ENCODE measurements at regions not wholly inside any gene's neighbourhood (a gene's known extent, or its start where the extent isn't known, plus 50 kb on each side); places are given as distances from the start of the nearest gene placed in this dataset.

DNA sequence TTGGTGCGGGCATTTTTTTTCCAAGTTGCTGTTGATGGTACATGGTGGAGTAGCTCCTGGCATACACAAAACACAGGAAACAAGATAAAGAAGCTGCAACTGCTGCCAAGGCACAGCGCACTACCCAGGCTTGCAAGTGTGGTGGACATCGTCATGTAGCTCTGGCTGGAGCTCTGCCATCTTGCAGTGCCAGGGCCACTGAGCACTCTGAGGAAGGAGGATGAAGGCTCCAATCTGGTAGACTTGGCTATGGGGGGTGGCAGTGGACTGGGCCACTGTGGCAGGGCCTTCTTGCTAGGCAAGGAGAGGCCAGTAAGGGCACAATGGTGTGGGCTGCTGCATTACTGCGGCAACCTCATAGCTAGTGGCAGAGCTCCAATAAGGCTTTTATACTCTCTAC lies 263.5 kb downstream of the CENPW start:
- FAIRE-seq (no peak), DNase-seq (ENCODE audit: low spot score) (no peak)

GRCh38 chr6:126605089-126605488 lies 265.2 kb downstream of the CENPW start:
- DNase-seq (ENCODE audit: low spot score) (no peak), FAIRE-seq (no peak)

DNA sequence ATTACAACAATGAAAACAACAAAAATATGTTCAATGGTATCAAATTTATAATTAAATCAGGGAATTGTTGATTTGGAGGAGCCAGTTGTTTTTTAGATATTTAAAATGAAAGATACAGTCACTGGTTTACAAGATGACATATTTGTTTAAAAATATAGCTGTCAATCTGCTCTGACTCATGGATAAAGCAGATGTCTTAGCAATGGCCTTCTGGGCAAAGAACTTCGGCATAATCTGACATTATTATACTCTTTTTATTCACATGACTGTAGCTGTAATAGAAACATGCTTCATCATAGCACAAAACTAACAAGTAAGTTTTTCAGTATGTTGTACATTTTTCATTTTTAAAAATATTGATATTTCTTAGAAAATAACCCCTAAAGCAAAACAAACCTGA lies 267.4 kb downstream of the CENPW start:
- no peak for FAIRE-seq
- no peak for DNase-seq (ENCODE audit: low spot score)

DNA sequence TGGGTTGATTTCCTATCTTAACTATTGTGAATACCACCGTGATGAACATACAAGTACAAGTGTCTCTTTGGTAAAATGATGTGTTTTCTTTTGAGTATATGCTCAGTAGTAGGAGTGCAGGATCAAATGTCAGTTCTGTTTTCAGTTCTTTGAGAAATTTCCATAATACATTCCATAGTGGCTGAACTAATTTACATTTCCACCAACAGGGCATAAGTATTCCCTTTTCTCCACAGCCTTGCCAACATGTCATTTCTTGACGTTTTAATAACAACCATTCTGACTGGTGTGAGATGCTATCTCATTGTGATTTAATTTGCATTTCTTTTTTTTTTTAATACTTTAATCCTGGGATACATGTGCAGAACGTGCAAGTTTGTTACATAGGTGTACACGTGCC lies 268.8 kb downstream of the CENPW start:
- FAIRE-seq (no peak), DNase-seq (ENCODE audit: low spot score) (no peak)

DNA sequence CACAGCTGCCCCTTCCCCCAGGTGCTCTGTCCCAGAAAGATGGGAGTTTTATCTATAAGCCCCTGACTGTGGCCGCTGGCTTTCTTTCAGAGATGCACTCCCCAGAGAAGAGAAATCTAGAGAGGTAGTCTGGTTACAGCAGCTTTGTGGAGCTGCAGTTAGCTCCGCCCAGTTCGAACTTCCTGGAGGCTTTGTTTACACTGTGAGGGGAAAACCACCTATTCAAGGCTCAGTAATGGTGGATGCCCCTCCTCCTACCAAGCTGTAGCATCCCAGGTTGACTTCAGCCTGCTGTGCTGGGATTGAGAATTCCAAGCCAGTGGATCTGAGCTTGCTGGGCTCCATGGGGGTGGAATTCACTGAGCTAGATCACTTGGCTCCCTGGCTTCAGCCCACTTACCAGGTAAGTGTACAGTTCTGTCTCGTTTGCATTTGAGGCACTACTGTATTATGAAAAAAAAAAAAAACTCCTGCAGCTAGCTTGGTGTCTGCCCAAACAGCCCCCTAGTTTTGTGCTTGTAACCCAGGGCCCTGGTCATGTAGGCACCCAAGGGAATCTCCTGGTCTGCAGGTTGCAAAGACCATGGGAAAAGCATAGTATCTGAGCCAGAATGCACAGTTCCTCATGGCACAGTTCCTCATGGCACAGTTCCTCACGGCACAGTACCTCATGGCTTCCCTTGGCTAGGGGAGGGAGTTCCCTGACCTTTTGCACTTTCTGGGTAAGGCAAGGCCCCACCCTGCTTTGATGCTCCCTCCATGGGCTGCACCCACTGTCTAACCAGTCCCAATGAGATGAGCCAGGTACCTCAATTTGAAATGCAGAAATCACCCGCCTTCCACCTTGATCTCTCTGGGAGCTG lies 275.0 kb downstream of the CENPW start:
- DNase-seq (ENCODE audit: low spot score) (no peak), FAIRE-seq (no peak)

GRCh38 chr6:126616866-126617265 lies 277.0 kb downstream of the CENPW start:
- DNase-seq (ENCODE audit: low spot score) = no peak
- FAIRE-seq = no peak

- DNase-seq (ENCODE audit: low spot score) (no peak), FAIRE-seq (no peak)
Measured at GRCh38 chr6:126618639-126619343, 278.9 kb downstream of the CENPW start.

- no peak for FAIRE-seq
- no peak for DNase-seq (ENCODE audit: low spot score)
Measured at GRCh38 chr6:126620719-126621118, 280.8 kb downstream of the CENPW start.

GRCh38 chr6:126625019-126625418 lies 285.1 kb downstream of the CENPW start:
- no peak for FAIRE-seq
- no peak for DNase-seq (ENCODE audit: low spot score)

GRCh38 chr6:126628125-126628524 lies 288.2 kb downstream of the CENPW start:
- FAIRE-seq = no peak
- no peak for DNase-seq (ENCODE audit: low spot score)

- DNase-seq (ENCODE audit: low spot score) (no peak), FAIRE-seq (no peak)
Measured at GRCh38 chr6:126631363-126631762, 291.4 kb downstream of the CENPW start.

GRCh38 chr6:126632271-126632670 lies 292.4 kb downstream of the CENPW start:
- FAIRE-seq (no peak), DNase-seq (ENCODE audit: low spot score) (no peak)

GRCh38 chr6:126633373-126633772 lies 293.5 kb downstream of the CENPW start:
- DNase-seq (ENCODE audit: low spot score) = no peak

GRCh38 chr6:126640356-126640755 lies 300.4 kb downstream of the CENPW start:
- no peak for DNase-seq (ENCODE audit: low spot score)

More at GRCh38 chr6:126633373-126633772, 293.5 kb downstream of the CENPW start:
- no peak for FAIRE-seq

GRCh38 chr6:126640921-126641320 lies 301.0 kb downstream of the CENPW start:
- FAIRE-seq = no peak
- no peak for DNase-seq (ENCODE audit: low spot score)

More at GRCh38 chr6:126640356-126640755, 300.4 kb downstream of the CENPW start:
- no peak for FAIRE-seq

DNA sequence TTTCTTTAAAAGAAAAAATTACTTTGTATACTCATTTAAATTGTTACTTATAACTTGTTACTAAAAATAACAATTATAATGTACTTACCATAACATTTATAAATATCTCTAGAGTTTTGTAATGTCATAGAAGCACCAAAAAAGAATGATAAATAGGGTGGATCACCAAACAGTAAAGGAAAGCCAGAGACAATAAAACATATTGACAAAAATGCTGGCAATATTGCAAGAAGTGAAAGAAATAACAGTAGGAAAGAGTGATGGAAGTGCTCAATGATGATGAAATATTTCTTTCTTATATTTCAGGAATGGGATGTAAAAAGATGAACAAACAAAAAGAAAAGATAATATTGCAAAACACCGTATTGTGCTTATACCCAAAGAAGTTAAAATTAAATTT lies 301.7 kb downstream of the CENPW start:
- FAIRE-seq (no peak), DNase-seq (ENCODE audit: low spot score) (no peak)

- FAIRE-seq (no peak), DNase-seq (ENCODE audit: low spot score) (no peak)
Measured at GRCh38 chr6:126643352-126643751, 303.4 kb downstream of the CENPW start.

DNA sequence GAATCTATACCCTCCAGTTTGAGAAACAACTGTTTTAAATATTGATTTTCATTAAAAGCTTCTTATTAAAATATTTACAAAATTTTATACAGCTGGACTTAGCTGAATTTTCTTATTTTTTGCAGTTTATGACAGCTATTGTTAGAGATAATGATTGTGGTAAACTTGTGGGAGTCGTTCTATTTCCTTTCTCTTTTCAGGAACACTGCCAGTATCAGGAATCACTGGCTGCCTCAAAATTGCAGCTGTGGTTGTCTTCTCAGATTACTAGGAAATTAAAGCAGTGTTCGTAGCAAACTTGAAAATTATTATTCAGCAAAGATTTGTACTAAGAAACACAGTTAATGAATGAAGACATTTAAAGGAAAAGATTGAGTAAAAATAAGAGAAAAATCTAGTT lies 311.0 kb downstream of the CENPW start:
- no peak for DNase-seq (ENCODE audit: low spot score)

GRCh38 chr6:126657561-126658175 lies 317.8 kb downstream of the CENPW start:
- no peak for DNase-seq (ENCODE audit: low spot score)
- FAIRE-seq = no peak

More for the DNA sequence above, 311.0 kb downstream of the CENPW start:
- no peak for FAIRE-seq

GRCh38 chr6:126660376-126660775 lies 320.5 kb downstream of the CENPW start:
- DNase-seq (ENCODE audit: low spot score) (no peak), FAIRE-seq (no peak)

DNA sequence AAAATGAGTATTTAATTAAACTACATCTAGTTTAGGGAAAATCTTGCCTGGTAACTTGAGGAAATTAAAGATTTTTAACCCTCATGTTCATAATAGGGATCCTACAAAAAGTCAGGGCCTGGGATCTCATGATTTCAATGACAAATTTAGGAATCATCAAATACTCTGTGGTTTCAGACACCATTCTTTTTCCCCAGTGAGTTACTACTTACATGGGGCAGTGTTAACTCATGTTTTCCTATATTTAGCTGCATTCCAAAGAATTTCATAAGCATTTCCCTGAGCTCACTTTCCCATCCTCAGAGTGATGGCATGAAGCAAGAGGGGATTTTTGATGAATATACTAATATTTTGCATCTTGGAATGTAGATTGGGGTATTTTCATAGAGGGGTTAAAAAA lies 321.7 kb downstream of the CENPW start:
- FAIRE-seq (no peak), DNase-seq (ENCODE audit: low spot score) (no peak)

GRCh38 chr6:126662966-126663365 lies 323.1 kb downstream of the CENPW start:
- no peak for FAIRE-seq
- DNase-seq (ENCODE audit: low spot score) = no peak
